Activated CD8-positive, alpha-beta memory T cell treated with anti-CD3 and anti-CD28 coated beads for 4 hours (primary cell): ENCODE measurements at regions not wholly inside any gene's neighbourhood (a gene's known extent, or its start where the extent isn't known, plus 50 kb on each side); places are given as distances from the start of the nearest gene placed in this dataset.
"Not testable (repeated sequence)": the region's sequence is repeated elsewhere in the genome, so short reads cannot be mapped to it uniquely, and the experiment has no call there.

Source experiments
- DNase-seq, 2 donors: peaks; one replicate each; pipeline ENCODE4 v3.0.0-alpha.2; 2020; ENCODE audit warnings: low read depth in 2 of 2

GRCh38 chr7:24434972-24435371 lies 138.3 kb upstream of the PALS2 start:
- DNase-seq, result no peak

GRCh38 chr7:24436131-24436920 lies 136.9 kb upstream of the PALS2 start:
- DNase-seq, result no peak

DNA sequence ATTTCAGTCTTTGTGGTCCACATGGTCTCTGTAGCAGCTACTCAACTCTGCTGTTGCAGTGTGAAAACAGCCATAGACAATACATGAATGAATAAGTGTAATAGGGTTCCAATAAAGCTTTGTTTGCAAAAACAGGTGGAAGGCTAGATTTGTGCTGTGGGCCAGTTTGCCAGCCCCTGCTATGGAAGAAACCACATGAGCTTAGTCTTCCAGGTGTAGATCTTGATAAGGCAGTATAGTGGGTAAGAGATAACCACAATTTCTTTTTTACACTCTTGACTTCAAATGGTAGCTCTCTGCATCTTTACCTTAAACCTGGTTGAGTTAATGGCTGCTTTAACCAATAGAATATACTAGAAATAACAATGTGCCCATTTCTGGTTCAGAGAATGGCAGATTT lies 135.0 kb upstream of the PALS2 start:
- DNase-seq, result no peak

- DNase-seq, result not testable (repeated sequence)
These were observed 134.1 kb upstream of the PALS2 start for GRCh38 chr7:24439104-24439503.

DNA sequence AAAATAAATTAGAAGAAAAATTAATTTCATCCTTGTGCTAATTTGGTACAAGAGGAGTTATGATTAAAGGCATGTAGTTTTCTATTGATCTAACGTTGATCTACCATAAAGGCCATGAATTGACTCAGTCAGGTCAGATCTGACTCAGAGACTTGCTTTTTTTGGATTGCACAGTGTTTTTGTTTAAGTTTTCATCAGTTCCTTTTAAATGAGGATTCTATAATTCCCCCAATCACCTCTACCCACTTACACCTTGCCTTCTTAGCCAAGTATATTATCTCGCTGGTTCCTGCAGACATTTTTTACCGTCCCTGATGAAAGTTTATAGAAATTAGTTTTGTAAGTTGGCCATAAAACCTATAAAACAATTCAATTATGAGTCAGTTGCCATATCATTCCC lies 132.4 kb upstream of the PALS2 start:
- DNase-seq, result no peak

GRCh38 chr7:24441314-24442027 lies 131.8 kb upstream of the PALS2 start:
- no peak for DNase-seq

GRCh38 chr7:24442170-24442777 lies 131.0 kb upstream of the PALS2 start:
- peak in 1 of 2 donors; percentile 3 for DNase-seq

GRCh38 chr7:24444666-24445440 lies 128.4 kb upstream of the PALS2 start:
- no peak for DNase-seq

DNA sequence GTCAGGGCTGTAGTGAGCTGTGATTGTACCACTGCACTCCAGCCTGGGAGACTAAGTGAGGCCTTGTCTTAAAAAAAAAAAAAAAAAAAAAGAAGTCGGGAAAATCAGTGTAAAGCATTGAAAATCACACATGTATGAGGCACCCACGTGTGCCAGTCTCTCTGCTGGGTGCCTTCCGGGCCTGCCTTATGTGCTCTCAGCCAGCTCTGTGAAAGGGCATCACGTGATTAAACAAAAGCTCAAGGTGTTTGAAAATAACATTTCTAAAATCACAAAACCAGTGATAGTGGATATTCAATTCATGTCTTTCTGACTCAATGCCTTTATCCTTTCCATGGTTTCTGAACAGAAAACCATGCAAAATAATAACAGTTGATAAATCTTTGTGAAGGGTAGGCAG lies 125.2 kb upstream of the PALS2 start:
- no peak for DNase-seq

- DNase-seq, result not testable (repeated sequence)
These were observed 123.8 kb upstream of the PALS2 start for GRCh38 chr7:24449416-24449815.

DNA sequence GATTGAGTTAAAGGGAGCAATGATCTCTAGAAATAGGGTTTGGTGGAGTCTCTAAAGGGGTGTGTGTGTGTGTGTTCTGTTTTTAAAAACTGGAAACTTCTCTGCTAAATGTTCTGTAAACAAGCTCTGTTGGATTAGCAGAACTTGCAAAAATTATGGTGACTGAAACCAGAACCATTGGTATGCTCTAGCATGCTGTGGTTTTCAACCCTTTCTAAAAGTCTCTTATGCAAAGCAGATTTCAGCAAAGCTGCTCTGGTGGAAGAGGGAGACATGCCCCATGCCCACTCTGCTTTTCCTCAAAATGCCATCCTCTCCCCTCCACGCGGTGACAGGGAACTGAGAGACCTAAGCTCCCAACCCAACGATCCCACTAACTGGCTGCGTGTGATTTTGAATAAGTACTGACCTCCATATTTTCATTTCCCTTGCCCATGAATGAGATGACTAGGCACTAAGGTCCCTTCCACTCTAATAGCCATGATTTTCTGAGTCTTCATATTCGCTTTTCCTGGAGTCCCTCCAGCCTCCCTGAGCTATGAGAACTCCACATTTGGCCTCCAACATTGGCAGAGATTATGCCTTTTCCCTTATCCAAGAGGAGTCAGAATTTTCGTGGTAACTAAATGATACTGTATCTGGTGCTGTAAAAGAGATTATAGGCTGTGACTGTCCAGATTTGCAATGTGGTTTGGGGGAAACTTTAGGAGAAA lies 117.3 kb upstream of the PALS2 start:
- DNase-seq, result no peak

GRCh38 chr7:24456526-24457218 lies 116.6 kb upstream of the PALS2 start:
- no peak for DNase-seq

- no peak for DNase-seq
These were observed 116.1 kb upstream of the PALS2 start for GRCh38 chr7:24457219-24457558.

- no peak for DNase-seq
These were observed 111.1 kb upstream of the PALS2 start for GRCh38 chr7:24462117-24462516.

DNA sequence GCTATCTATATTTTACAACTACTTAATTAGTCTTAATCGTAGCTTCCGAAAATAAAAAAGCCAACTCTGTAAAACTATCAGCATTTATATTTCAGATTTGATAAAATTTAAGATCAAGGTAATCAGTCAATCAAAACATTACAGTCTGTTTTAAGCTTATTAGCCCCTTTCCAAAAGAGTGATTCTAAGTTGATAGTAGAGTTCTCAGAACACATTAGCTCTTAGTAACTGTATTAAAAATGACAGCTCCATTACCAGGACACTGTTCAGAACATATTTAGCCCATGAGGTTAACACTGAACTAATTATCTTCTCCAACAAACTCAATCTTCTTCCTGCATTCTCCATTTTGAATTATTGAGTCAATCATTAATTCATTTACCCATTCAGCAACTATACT lies 110.3 kb upstream of the PALS2 start:
- DNase-seq, result no peak

DNA sequence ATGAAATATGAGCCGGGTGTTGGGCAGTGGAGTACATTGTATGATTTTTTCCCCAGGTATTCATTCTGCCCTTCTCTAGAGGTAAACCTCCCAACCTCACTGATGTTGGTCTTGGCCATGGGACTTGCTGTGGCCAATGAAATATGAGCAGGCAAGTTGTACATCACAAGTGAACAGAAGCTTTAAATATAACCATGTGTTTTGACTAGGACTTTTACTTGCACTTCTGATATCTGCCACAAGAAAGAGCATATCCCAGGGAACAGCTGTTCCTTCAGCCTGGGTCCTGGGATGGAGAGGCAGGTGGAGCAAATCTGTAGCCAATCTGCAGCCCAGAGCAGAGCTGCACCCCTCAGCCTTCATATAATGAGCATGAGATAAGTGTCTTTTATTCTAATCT lies 109.8 kb upstream of the PALS2 start:
- no peak for DNase-seq

- no peak for DNase-seq
These were observed 108.4 kb upstream of the PALS2 start for GRCh38 chr7:24464861-24465260.

- DNase-seq, result no peak
These were observed 107.0 kb upstream of the PALS2 start for GRCh38 chr7:24466168-24466768.

- DNase-seq, result no peak
These were observed 104.1 kb upstream of the PALS2 start for GRCh38 chr7:24469118-24469517.

DNA sequence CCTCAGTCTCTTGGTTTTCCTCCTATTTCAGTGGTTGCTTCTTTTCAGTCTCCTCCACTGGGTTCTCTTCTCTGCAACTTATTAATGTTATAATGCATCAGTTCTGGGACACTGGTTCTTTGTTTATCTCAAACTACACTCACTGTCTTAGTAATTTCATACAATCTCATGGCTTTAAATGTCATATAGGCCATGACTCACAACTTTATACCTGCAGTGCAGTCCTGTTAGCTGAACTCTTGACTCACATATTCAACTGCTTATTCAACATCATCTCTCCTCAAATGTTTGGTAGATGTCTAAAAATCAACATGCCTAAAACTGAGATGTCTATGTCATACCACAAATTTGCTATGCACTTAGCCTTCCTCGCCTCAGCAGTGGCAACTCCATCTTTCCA lies 101.2 kb upstream of the PALS2 start:
- no peak for DNase-seq
